ENCODE measurements at regions not wholly inside any gene's neighbourhood (a gene's known extent, or its start where the extent isn't known, plus 50 kb on each side); places are given as distances from the start of the nearest gene placed in this dataset.

DNA sequence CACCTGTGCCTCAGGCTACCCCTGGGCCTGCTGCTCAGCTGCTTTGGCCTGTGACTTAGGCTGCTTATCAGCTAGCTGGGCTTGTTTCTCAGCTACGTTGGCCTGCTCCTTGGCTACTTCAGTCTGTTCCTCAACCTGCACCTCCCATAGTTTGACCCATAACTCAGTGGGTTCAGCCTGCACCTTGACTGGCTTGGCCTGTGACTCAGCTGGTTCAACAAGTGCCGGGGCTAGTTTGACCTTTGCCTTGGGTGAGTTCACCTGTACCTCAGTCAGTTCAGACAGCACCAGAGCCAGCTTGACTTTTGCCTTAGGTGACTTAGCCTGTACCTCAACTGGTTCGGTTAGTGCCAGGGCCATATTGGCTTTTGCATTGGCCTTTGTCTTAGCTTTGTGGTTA lies 171.2 kb downstream of the MSN start:
- TF ChIP-seq, protein P1, sequence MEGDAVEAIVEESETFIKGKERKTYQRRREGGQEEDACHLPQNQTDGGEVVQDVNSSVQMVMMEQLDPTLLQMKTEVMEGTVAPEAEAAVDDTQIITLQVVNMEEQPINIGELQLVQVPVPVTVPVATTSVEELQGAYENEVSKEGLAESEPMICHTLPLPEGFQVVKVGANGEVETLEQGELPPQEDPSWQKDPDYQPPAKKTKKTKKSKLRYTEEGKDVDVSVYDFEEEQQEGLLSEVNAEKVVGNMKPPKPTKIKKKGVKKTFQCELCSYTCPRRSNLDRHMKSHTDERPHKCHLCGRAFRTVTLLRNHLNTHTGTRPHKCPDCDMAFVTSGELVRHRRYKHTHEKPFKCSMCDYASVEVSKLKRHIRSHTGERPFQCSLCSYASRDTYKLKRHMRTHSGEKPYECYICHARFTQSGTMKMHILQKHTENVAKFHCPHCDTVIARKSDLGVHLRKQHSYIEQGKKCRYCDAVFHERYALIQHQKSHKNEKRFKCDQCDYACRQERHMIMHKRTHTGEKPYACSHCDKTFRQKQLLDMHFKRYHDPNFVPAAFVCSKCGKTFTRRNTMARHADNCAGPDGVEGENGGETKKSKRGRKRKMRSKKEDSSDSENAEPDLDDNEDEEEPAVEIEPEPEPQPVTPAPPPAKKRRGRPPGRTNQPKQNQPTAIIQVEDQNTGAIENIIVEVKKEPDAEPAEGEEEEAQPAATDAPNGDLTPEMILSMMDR (IDR thresholded peaks at IDR 0.05): no peak
- no peak for TF ChIP-seq SIN3A (IDR thresholded peaks at IDR 0.05; ENCODE audit: borderline replicate concordance, insufficient read depth, low read depth, low read length)
